Suprapubic skin (tissue), 4 donors: ENCODE measurements at regions not wholly inside any gene's neighbourhood (a gene's known extent, or its start where the extent isn't known, plus 50 kb on each side); places are given as distances from the start of the nearest gene placed in this dataset.

Source experiments
- DNase-seq, 2 donors: peaks; one replicate each; pipeline ENCODE4 v3.0.0-alpha.2; 2019; ENCODE audit warnings: low spot score in 2 of 2
- H3K27ac ChIP-seq: fragments of 200-600 bp; sonication (generic); one replicate; pipeline ENCODE4 v1.5.1; 2019
- H3K27me3 ChIP-seq: fragments of 200-600 bp; sonication (generic); one replicate; pipeline ENCODE4 v1.5.1; 2019
- H3K36me3 ChIP-seq: fragments of 200-600 bp; sonication (generic); one replicate; pipeline ENCODE4 v1.5.1; 2019
- H3K4me1 ChIP-seq: fragments of 200-600 bp; sonication (generic); one replicate; pipeline ENCODE4 v1.5.1; 2019
- H3K4me3 ChIP-seq: fragments of 200-600 bp; sonication (generic); one replicate; pipeline ENCODE4 v1.5.1; 2019; ENCODE audit warnings: mild to moderate bottlenecking
- H3K9me3 ChIP-seq: fragments of 200-600 bp; sonication (generic); one replicate; pipeline ENCODE4 v1.5.1; 2019
- EP300 ChIP-seq: sonication (generic); formaldehyde crosslinking; IDR thresholded peaks from one replicate; pipeline ENCODE4 v1.6.1; 2017; ENCODE audit warnings: antibody characterized with exemption
- POLR2A ChIP-seq, 2 donors: fragments of 450-650 bp; IDR thresholded peaks; one replicate each; pipeline ENCODE4 v1.6.1; 2017; ENCODE audit warnings: antibody characterized with exemption in 2 of 2, mild to moderate bottlenecking in 2 of 2, moderate library complexity in 2 of 2
- POLR2AphosphoS5 ChIP-seq, 3 donors: sonication (generic); formaldehyde crosslinking; IDR thresholded peaks; one replicate each; pipeline ENCODE4 v1.6.1; 2017; ENCODE audit warnings: antibody characterized with exemption in 3 of 3
- WGBS: methylation state at CpG from one replicate; pipeline ENCODE4 v1.1.5; 2018; 5-methylcytosine and 5-hydroxymethylcytosine counted together
- TF ChIP-seq, protein P1 (sequence below), 2 donors: fragments of 200-600 bp in 1 of 2; fragments of 450-650 bp in 1 of 2; sonication (generic) in 1 of 2; IDR thresholded peaks; one replicate each; pipeline ENCODE4 v1.5.1; 2016 to 2019; ENCODE audit warnings: antibody characterized with exemption in 2 of 2, mild to moderate bottlenecking in 1 of 2, moderate library complexity in 1 of 2

- no peak overlapping the region for H3K4me3 ChIP-seq
- DNase-seq = no peak
- H3K36me3 ChIP-seq = no peaks in the 10 kb centered on the region
- H3K9me3 ChIP-seq = no peaks in the 10 kb centered on the region
- TF ChIP-seq, protein P1, sequence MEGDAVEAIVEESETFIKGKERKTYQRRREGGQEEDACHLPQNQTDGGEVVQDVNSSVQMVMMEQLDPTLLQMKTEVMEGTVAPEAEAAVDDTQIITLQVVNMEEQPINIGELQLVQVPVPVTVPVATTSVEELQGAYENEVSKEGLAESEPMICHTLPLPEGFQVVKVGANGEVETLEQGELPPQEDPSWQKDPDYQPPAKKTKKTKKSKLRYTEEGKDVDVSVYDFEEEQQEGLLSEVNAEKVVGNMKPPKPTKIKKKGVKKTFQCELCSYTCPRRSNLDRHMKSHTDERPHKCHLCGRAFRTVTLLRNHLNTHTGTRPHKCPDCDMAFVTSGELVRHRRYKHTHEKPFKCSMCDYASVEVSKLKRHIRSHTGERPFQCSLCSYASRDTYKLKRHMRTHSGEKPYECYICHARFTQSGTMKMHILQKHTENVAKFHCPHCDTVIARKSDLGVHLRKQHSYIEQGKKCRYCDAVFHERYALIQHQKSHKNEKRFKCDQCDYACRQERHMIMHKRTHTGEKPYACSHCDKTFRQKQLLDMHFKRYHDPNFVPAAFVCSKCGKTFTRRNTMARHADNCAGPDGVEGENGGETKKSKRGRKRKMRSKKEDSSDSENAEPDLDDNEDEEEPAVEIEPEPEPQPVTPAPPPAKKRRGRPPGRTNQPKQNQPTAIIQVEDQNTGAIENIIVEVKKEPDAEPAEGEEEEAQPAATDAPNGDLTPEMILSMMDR (IDR thresholded peaks at IDR 0.05) = no peak
- no peak for TF ChIP-seq POLR2AphosphoS5 (IDR thresholded peaks at IDR 0.05)
- no peak for TF ChIP-seq EP300
- no peak for TF ChIP-seq POLR2A (IDR thresholded peaks at IDR 0.05)
- H3K27me3 ChIP-seq = peaks cover 15% of the 10 kb centered on the region
- WGBS = 51% methylated on average over 5 of the region's 5 CpGs
- H3K27ac ChIP-seq = no peak overlapping the region
- H3K4me1 ChIP-seq = peaks cover 18% of the 10 kb centered on the region
Observed at GRCh38 chr3:72102112-72102616, 317.2 kb upstream of the PROK2 start.

DNA sequence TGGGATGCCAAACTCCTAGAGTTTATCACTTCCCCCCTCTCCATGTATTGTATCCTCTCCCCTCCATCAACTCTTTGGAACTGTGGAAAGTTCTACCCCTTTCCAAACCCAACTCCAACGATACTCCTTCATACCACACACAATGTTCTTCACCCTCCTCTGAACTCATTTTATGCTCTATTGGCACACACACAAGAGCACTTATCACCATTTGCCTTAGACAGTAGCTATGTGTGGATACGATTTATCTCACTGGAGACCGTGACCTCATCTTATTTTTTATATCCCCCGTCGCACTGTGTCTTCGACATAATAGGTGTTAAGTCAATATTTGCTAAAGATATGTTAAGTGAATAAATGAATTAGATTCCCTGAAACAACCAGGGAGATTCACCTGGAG lies 316.5 kb upstream of the PROK2 start:
- peaks cover 18% of the 10 kb centered on the region for H3K4me1 ChIP-seq
- no peak overlapping the region for H3K27ac ChIP-seq
- H3K9me3 ChIP-seq = no peaks in the 10 kb centered on the region
- 56% methylated on average over 6 of the region's 6 CpGs for WGBS
- peaks cover 15% of the 10 kb centered on the region for H3K27me3 ChIP-seq
- no peaks in the 10 kb centered on the region for H3K36me3 ChIP-seq
- no peak overlapping the region for H3K4me3 ChIP-seq
- no peak for TF ChIP-seq POLR2A (IDR thresholded peaks at IDR 0.05)
- no peak for TF ChIP-seq POLR2AphosphoS5 (IDR thresholded peaks at IDR 0.05)
- TF ChIP-seq, protein P1 (IDR thresholded peaks at IDR 0.05) = no peak
- TF ChIP-seq EP300 = no peak
- no peak for DNase-seq

- no peaks in the 10 kb centered on the region for H3K9me3 ChIP-seq
- 2% methylated on average over 19 of the region's 21 CpGs for WGBS
- no peak overlapping the region for H3K27ac ChIP-seq
- H3K27me3 ChIP-seq = peaks cover 15% of the 10 kb centered on the region
- peak overlapping the region; percentile 30 for H3K4me3 ChIP-seq
- TF ChIP-seq POLR2A (IDR thresholded peaks at IDR 0.05) (no peak), EP300 (no peak), POLR2AphosphoS5 (IDR thresholded peaks at IDR 0.05) (no peak)
- TF ChIP-seq, protein P1 (IDR thresholded peaks at IDR 0.05) = no peak
- peaks cover 18% of the 10 kb centered on the region for H3K4me1 ChIP-seq
- peak; percentile 89 to 93 for DNase-seq
- H3K36me3 ChIP-seq = no peaks in the 10 kb centered on the region
Observed at GRCh38 chr3:72100601-72101187, 315.7 kb upstream of the PROK2 start.

- Histone ChIP-seq H3K9me3 (no peaks in the 10 kb centered on the region), H3K4me3 (peak overlapping the region; percentile 30), H3K36me3 (no peaks in the 10 kb centered on the region), H3K4me1 (peaks cover 18% of the 10 kb centered on the region), H3K27ac (no peak overlapping the region), H3K27me3 (peaks cover 15% of the 10 kb centered on the region)
- TF ChIP-seq, protein P1 (IDR thresholded peaks at IDR 0.05) = no peak
- TF ChIP-seq POLR2A (IDR thresholded peaks at IDR 0.05) (no peak), EP300 (no peak), POLR2AphosphoS5 (IDR thresholded peaks at IDR 0.05) (no peak)
- DNase-seq = no peak
- 49% methylated on average over 17 of the region's 17 CpGs for WGBS
Observed at GRCh38 chr3:72100080-72100511, 315.1 kb upstream of the PROK2 start.

- TF ChIP-seq POLR2A (IDR thresholded peaks at IDR 0.05) (no peak), POLR2AphosphoS5 (IDR thresholded peaks at IDR 0.05) (no peak), EP300 (no peak)
- TF ChIP-seq, protein P1 (IDR thresholded peaks at IDR 0.05) = no peak
- peaks cover 18% of the 10 kb centered on the region for H3K4me1 ChIP-seq
- H3K36me3 ChIP-seq = no peaks in the 10 kb centered on the region
- peaks cover 15% of the 10 kb centered on the region for H3K27me3 ChIP-seq
- no peaks in the 10 kb centered on the region for H3K9me3 ChIP-seq
- DNase-seq = no peak
- H3K4me3 ChIP-seq = no peak overlapping the region
- WGBS = 81% methylated on average over 14 of the region's 14 CpGs
- no peak overlapping the region for H3K27ac ChIP-seq
Observed at GRCh38 chr3:72099326-72100079, 314.6 kb upstream of the PROK2 start.
